GM12864 (cell line): ENCODE measurements at regions not wholly inside any gene's neighbourhood (a gene's known extent, or its start where the extent isn't known, plus 50 kb on each side); places are given as distances from the start of the nearest gene placed in this dataset.
"Not testable (repeated sequence)": the region's sequence is repeated elsewhere in the genome, so short reads cannot be mapped to it uniquely, and the experiment has no call there.

Experiments used
- DNase-seq: peaks from one replicate; pipeline ENCODE4 v3.0.0-alpha.2; 2011; ENCODE audit warnings: low read depth
- H3K4me3 ChIP-seq: 2 replicates; pipeline ENCODE4 v1.5.1; 2011; ENCODE audit warnings: mild to moderate bottlenecking, low read depth, low read length, control low read depth
- TF ChIP-seq, protein P1 (sequence below): IDR thresholded peaks from 2 replicates; pipeline ENCODE4 v1.5.1; 2011; ENCODE audit warnings: low read depth, mild to moderate bottlenecking, moderate library complexity, low read length, control low read depth, inconsistent platforms; ENCODE audit errors: missing control alignments

DNA sequence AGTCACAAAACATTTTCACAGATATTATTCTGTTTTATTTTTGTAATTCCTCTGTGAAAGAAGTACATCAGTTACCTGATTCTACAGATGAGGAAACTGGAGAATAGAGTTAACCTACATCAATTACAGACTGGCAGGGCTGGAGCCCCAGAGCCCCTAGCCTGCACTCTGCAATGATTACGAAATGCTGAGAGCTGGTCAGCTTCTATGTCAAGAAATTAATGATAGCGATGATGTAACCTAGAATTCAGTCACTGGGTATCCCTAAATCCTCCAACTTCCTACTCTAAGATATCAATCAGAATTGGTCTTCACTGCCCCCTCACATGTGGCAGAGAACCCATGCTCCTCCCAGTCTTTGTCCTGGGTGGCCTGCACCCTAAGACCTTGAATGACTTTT, 273.5 kb upstream of the PLET1 start:
- TF ChIP-seq, protein P1, sequence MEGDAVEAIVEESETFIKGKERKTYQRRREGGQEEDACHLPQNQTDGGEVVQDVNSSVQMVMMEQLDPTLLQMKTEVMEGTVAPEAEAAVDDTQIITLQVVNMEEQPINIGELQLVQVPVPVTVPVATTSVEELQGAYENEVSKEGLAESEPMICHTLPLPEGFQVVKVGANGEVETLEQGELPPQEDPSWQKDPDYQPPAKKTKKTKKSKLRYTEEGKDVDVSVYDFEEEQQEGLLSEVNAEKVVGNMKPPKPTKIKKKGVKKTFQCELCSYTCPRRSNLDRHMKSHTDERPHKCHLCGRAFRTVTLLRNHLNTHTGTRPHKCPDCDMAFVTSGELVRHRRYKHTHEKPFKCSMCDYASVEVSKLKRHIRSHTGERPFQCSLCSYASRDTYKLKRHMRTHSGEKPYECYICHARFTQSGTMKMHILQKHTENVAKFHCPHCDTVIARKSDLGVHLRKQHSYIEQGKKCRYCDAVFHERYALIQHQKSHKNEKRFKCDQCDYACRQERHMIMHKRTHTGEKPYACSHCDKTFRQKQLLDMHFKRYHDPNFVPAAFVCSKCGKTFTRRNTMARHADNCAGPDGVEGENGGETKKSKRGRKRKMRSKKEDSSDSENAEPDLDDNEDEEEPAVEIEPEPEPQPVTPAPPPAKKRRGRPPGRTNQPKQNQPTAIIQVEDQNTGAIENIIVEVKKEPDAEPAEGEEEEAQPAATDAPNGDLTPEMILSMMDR, result no peak
- no peak for DNase-seq
- H3K4me3 ChIP-seq, result no peak overlapping the region

DNA sequence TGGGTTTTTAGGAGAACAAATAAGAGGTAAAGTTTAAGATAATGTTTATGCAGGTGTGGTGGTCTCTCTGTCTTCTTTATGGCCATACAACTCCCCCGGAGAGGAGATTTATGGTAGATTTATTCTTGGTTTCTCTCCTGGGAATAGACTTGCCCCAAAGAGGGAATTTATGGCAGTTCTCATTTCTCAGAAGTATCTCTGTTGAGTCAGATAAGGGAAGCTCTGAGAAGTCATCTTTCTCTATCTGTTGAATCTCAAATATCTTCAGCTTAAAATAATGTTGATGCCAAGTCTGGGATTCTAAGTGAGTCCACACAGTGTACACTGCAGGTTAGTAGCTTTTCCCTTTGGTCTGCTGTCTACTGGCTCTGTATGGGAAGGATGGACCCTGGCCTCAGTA, 276.4 kb upstream of the PLET1 start:
- TF ChIP-seq, protein P1, result no peak
- H3K4me3 ChIP-seq, result no peak overlapping the region
- DNase-seq, result no peak

DNA sequence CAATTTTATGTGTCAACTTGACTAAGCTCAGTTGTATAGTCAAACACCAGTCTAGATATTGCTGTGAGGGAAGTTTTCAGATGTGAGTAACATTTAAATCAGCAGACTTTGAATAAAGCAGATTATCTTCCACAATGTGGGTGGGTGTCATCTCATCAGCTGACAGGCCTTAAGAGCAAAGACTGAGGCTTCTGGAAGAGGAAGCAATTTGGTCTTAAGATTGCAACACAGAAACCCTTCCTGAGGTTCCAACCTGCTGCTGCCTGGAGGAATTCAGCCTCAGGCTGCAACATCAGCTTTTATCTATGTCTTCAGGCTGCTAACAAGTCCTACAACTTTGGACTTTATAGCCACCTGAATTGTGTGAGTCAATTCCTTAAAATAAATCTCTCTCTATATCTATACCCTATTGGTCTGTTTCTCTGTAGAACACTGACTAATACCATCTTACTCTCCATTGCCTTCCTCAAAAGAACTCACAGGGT, 277.2 kb upstream of the PLET1 start:
- H3K4me3 ChIP-seq, result no peak overlapping the region
- no peak for DNase-seq
- TF ChIP-seq, protein P1, result no peak

DNA sequence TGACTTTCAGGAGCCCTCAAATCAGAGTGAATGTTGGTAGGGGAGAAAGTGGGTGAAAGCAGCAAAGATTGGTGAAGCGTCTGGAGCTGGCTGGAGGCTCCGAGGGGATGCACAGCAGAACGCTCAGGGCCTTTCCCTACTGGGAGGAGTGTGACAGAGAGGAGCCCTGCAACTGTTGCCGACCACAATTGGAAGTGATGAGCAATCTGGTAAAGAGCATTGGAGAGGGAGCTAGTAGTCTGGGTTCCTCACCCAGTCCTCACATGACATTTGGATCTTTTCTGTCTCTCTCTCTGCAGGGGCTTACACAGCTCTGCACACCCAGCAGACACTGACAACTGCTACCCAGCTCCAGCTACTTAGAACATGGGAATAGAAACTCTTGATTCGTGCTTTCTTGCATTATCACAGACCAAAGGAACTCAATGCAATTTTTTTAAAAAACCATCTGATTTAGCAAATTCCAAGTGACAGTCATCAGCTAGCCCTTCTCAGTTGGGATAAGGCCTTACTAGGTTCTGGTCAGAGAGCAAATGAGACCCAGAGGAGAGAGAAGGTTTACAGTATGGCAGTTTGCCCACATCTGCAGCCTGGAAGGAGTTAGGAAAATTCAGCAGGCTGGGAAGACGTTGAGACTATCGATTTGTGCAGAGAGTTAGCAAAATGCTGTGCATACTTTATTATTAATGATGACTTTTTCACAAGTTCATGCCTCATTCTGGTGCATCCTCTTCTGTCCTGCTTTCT, 278.0 kb upstream of the PLET1 start:
- TF ChIP-seq, protein P1, result no peak
- DNase-seq, result no peak
- H3K4me3 ChIP-seq, result no peak overlapping the region

DNA sequence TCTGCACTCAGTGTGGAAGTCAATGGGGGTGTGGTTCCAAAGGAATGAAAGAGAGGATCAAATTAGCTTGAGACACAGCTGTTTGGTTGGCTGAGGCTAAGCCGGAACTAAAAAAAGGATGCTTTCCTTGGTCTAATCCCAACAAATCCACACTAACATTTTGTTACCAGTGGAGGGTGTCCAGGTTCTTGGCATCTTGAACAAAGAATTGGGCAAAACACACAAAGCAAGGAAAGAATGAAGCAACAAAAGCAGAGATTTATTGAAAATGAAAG, 278.6 kb upstream of the PLET1 start:
- DNase-seq, H3K4me3 ChIP-seq: not testable (repeated sequence)

DNA sequence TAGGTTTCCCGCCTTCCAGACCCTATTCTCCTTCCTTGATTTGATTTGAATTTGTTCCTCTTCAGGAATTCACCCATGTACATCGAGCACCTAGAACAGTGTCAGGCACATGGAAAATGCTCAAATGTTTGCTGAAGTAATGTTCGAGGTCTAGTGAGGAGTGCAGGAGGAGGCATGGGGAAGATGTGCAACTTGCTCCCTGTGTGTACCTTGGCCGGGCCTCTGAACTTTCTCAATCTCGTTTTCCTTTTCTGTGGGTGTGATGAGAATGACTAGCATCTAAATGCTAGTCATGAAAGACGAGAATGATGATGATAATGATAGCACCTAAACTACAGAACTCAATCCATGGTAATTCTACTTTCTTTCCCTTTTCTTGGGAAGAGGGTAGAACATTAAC, 279.1 kb upstream of the PLET1 start:
- H3K4me3 ChIP-seq, result no peak overlapping the region
- TF ChIP-seq, protein P1, result no peak
- no peak for DNase-seq

DNA sequence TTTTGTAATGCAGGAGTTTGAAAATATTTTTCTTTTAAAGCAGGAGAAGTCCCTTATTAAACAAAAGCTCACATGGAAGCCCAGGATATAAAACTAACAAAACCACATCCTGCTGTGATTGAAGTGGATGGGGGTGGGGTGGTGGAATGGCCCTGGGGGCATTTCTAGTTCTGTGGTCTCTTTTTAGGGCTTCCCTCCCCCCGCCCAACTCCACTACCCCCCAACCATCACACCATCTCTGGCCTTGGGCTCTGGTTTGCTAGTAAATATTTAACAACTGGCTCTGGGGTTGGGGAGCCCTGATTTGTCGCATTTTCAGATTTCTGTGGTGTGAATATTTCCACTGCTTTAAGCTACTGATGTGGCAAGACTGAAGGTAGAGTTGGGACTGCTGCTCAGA, 279.6 kb upstream of the PLET1 start:
- DNase-seq, result no peak
- H3K4me3 ChIP-seq, result no peak overlapping the region
- TF ChIP-seq, protein P1, result no peak
